CD4-positive, alpha-beta memory T cell (primary cell): ENCODE measurements at regions not wholly inside any gene's neighbourhood (a gene's known extent, or its start where the extent isn't known, plus 50 kb on each side); places are given as distances from the start of the nearest gene placed in this dataset.
"Not testable (repeated sequence)": the region's sequence is repeated elsewhere in the genome, so short reads cannot be mapped to it uniquely, and the experiment has no call there.

Source experiments
- CTCF ChIA-PET: fragments of 350-600 bp; sonication (Branson Sonifier 250); formaldehyde crosslinking; loops from one replicate; lab custom pipeline; 2021; ENCODE audit warnings: inconsistent platforms; ENCODE audit not compliant: partially characterized antibody; lab: Charles Lee
- POLR2A ChIA-PET: fragments of 350-600 bp; sonication (Branson Sonifier 250); formaldehyde crosslinking; loops from one replicate; lab custom pipeline; 2021; ENCODE audit not compliant: partially characterized antibody; lab: Charles Lee
- DNase-seq, 5 donors: peaks; one replicate each; pipeline versions ENCODE4 v3.0.0 to v3.0.0-alpha.2; 2020 to 2022; ENCODE audit warnings: mixed read lengths in 1 of 5
- H3K27ac ChIP-seq: one replicate; pipeline ENCODE4 v1.7.0; 2013; ENCODE audit warnings: low read depth, low read length
- H3K27me3 ChIP-seq: 2 replicates; pipeline ENCODE4 v1.7.0; 2013; ENCODE audit warnings: mild to moderate bottlenecking, low read length, moderate library complexity; ENCODE audit not compliant: insufficient read depth
- H3K36me3 ChIP-seq: 2 replicates; pipeline ENCODE4 v1.7.0; 2013; ENCODE audit warnings: mild to moderate bottlenecking, low read length, moderate library complexity; ENCODE audit not compliant: insufficient read depth
- H3K4me1 ChIP-seq: 2 replicates; pipeline ENCODE4 v1.7.0; 2013; ENCODE audit warnings: mild to moderate bottlenecking, low read length, moderate library complexity; ENCODE audit not compliant: insufficient read depth
- H3K4me3 ChIP-seq, 2 donors: one replicate each; pipeline ENCODE4 v1.7.0; 2013; ENCODE audit warnings: low read length in 2 of 2, mild to moderate bottlenecking in 1 of 2
- H3K9me3 ChIP-seq, 2 donors: one replicate each; pipeline ENCODE4 v1.7.0; 2013; ENCODE audit warnings: low read length in 2 of 2, control low read depth in 1 of 2; ENCODE audit not compliant: control insufficient read depth in 1 of 2
- H3K27ac Mint-ChIP-seq, 7 donors: one replicate each; pipeline ENCODE4 v1.8.0; 2020 to 2021; ENCODE audit warnings: mixed read lengths in 7 of 7, mild to moderate bottlenecking in 6 of 7, inconsistent platforms in 3 of 7, moderate library complexity in 3 of 7
- H3K27me3 Mint-ChIP-seq, 2 donors: one replicate each; pipeline ENCODE4 v1.8.0; 2020 to 2021; ENCODE audit warnings: mixed read lengths in 2 of 2
- H3K36me3 Mint-ChIP-seq, 2 donors: one replicate each; pipeline ENCODE4 v1.8.0; 2020 to 2021; ENCODE audit warnings: mixed read lengths in 2 of 2, inconsistent platforms in 1 of 2, mild to moderate bottlenecking in 1 of 2
- H3K4me1 Mint-ChIP-seq, 4 donors: one replicate each; pipeline ENCODE4 v1.8.0; 2020 to 2021; ENCODE audit warnings: mixed read lengths in 4 of 4, mild to moderate bottlenecking in 1 of 4
- H3K4me3 Mint-ChIP-seq, 8 donors: one replicate each; pipeline ENCODE4 v1.8.0; 2020 to 2021; ENCODE audit warnings: mixed read lengths in 8 of 8, mild to moderate bottlenecking in 7 of 8, moderate library complexity in 6 of 8, inconsistent platforms in 3 of 8
- H3K9me3 Mint-ChIP-seq, 8 donors: one replicate each; pipeline ENCODE4 v1.8.0; 2020 to 2021; ENCODE audit warnings: mixed read lengths in 8 of 8, mild to moderate bottlenecking in 5 of 8, inconsistent platforms in 3 of 8, moderate library complexity in 1 of 8
- intact Hi-C: fragments of 100-400 bp; cut with micrococcal nuclease; formaldehyde crosslinking; loops from one replicate; pipeline ENCODE4 v1.15.1; 2023

DNA sequence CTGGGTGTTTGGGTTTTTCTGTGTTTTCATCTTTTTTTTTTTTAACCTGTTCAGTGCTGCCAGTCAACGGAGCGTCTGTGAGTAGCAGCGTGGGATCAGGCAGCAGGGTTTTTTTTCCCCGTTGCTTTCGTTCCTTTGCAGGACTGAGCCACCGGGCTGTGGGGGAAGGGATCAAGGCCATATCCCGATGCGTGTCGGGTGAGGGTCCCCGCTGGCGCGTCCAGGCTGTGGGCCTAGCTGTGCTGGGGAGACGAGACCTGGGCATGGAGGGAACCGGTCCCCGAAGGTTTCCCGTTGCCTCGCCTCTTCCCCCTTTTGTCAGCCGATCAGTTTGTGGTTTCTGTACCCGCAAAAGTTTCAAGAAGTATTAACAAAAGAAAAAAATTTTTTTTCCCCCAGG is 218.1 kb downstream of the POTED start:
- H3K27me3 ChIP-seq, H3K36me3 ChIP-seq, H3K4me1 ChIP-seq, H3K9me3 Mint-ChIP-seq, H3K4me3 Mint-ChIP-seq, H3K9me3 ChIP-seq, intact Hi-C loops, H3K27me3 Mint-ChIP-seq, H3K4me1 Mint-ChIP-seq, POLR2A ChIA-PET, H3K36me3 Mint-ChIP-seq, H3K4me3 ChIP-seq, H3K27ac Mint-ChIP-seq, CTCF ChIA-PET, H3K27ac ChIP-seq: not testable (repeated sequence)
- DNase-seq = peak in 1 of 5 donors; percentile 29

DNA sequence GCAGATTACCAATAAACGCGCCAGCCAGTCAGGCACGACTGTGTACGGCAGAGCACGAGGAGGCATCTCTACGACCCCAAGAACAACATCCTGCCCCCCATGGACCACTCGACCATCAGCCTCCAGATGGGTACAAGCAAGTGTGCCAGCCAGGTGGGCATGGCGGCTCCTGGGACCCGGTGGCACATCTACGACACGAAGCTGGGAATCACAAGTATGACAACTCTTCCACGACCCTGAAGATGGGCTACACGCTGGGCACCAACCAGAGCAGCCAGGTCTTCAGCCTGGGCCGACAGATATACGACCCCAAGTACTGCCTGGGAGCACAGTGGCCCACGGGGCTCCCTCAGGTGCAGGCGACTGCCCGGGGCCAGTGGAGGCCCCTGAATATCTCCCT is 217.6 kb downstream of the POTED start:
- H3K4me1 ChIP-seq = no peaks in the 10 kb centered on the region
- intact Hi-C loops = no loop called here
- CTCF ChIA-PET = no interaction called here

DNA sequence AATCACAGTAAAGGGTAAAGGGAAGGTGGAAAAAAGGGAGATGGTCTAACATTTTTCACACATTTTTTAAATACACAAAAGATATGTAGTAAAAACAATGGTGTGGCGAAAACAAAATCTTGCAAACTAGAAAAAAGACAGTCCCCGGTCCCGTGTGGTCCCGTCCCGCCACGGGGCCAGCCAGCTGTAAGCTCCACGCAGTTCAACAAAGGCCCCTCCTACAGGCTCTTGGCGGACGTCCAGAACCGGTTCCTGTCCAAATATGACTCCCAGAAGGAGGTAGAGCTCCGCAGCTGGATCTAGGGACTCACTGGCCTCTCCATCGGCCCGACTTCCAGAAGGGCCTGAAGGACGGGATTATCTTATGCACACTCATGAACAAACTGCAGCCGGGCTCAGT is 216.9 kb downstream of the POTED start:
- POLR2A ChIA-PET, H3K27me3 Mint-ChIP-seq, H3K4me1 ChIP-seq, H3K27me3 ChIP-seq, H3K27ac ChIP-seq, H3K4me3 ChIP-seq, H3K9me3 Mint-ChIP-seq, intact Hi-C loops, H3K36me3 Mint-ChIP-seq, CTCF ChIA-PET, DNase-seq, H3K4me1 Mint-ChIP-seq, H3K9me3 ChIP-seq, H3K27ac Mint-ChIP-seq, H3K36me3 ChIP-seq, H3K4me3 Mint-ChIP-seq: not testable (repeated sequence)

More for the DNA sequence above, 217.6 kb downstream of the POTED start:
- H3K27me3 ChIP-seq = no peaks in the 10 kb centered on the region
- H3K9me3 ChIP-seq = no peaks in the 10 kb centered on the region
- POLR2A ChIA-PET = no interaction called here
- Mint-ChIP-seq H3K9me3 (peaks cover 0 to 3% (median 0%) of the 10 kb centered on the region in 8 donors), H3K36me3 (no peaks in the 10 kb centered on the region), H3K4me1 (no peaks in the 10 kb centered on the region), H3K27ac (no peak overlapping the region), H3K27me3 (peaks cover 0 to 2% of the 10 kb centered on the region in 2 donors), H3K4me3 (no peak overlapping the region)
- peak in 1 of 5 donors; percentile 18 for DNase-seq
- H3K27ac ChIP-seq = no peak overlapping the region
- H3K4me3 ChIP-seq = no peak overlapping the region
- H3K36me3 ChIP-seq = no peaks in the 10 kb centered on the region

DNA sequence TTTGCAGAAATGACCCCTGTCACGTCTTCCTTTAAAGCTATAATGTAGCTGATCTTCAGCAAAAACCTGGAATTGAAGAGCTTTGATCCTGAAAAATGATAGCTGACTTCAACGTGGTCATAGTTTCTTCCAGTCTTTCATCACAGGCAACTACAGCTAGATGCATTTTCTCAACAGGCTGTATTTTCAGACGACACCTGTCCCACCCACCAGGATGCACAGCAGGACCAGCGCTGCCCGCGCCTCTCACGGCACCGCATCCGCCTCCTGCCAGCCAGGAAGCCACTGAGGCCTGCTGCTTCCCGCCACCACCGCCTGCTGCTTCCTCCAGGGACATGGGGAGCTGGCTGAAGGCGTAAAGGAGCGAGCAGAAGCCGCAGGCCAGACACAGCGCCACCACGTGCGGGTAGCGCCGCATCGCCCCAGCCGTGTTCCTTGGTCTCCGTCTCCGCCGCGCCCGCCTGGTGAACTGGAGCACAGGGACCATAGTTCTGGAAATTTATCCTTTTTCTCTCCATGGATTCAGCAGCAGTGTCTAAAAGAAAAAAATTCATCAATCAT is 215.7 kb downstream of the POTED start:
- H3K27me3 Mint-ChIP-seq, H3K9me3 Mint-ChIP-seq, H3K4me1 Mint-ChIP-seq, POLR2A ChIA-PET, H3K27ac Mint-ChIP-seq, H3K36me3 Mint-ChIP-seq, H3K4me1 ChIP-seq, H3K4me3 ChIP-seq, H3K27ac ChIP-seq, intact Hi-C loops, H3K27me3 ChIP-seq, H3K36me3 ChIP-seq, CTCF ChIA-PET, H3K4me3 Mint-ChIP-seq, H3K9me3 ChIP-seq: not testable (repeated sequence)
- DNase-seq = peak in 1 of 5 donors; percentile 17

DNA sequence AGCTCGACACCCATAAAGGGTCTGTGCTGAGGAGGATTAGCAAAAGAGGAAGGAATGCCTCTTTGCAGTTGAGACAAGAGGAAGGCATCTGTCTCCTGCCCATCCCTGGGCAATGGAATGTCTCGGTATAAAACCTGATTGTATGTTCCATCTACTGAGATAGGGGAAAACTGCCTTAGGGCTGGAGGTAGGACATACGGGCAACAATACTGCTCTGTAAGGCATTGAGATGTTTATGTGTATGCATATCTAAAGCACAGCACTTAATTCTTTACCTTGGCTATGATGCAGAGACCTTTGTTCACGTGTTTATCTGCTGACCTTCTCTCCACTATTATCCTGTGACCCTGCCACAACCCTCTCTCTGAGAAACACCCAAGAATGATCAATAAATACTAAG is 210.7 kb downstream of the POTED start:
- peak in 1 of 5 donors; percentile 2 for DNase-seq
- POLR2A ChIA-PET, H3K27ac Mint-ChIP-seq, H3K36me3 Mint-ChIP-seq, H3K27me3 ChIP-seq, intact Hi-C loops, H3K36me3 ChIP-seq, CTCF ChIA-PET, H3K4me1 ChIP-seq, H3K4me3 Mint-ChIP-seq, H3K4me3 ChIP-seq, H3K27me3 Mint-ChIP-seq, H3K27ac ChIP-seq, H3K4me1 Mint-ChIP-seq, H3K9me3 Mint-ChIP-seq, H3K9me3 ChIP-seq: not testable (repeated sequence)

DNA sequence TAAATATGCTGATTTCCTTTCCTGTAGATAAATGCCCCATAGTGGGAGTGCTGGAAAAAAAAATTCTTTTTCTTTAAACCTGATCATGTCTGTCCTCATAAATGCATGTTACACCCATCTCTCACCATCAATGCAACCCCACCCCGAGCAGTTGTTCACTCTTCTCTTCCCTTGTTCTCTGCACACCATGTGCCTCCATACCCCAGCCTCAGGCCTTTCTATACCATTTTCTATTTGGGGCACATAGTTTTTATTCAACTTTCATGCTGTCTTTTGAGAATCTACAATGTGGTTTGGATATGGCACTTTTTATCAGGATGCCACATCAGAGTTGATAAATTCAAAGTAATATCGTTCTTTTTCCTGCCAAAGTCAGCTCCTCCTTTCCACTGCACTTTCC is 202.6 kb downstream of the POTED start:
- H3K27ac ChIP-seq, H3K9me3 Mint-ChIP-seq, H3K4me1 Mint-ChIP-seq, H3K27ac Mint-ChIP-seq, H3K4me3 ChIP-seq, POLR2A ChIA-PET, intact Hi-C loops, H3K4me1 ChIP-seq, H3K27me3 Mint-ChIP-seq, H3K36me3 Mint-ChIP-seq, H3K36me3 ChIP-seq, H3K9me3 ChIP-seq, H3K4me3 Mint-ChIP-seq, CTCF ChIA-PET, DNase-seq, H3K27me3 ChIP-seq: not testable (repeated sequence)

DNA sequence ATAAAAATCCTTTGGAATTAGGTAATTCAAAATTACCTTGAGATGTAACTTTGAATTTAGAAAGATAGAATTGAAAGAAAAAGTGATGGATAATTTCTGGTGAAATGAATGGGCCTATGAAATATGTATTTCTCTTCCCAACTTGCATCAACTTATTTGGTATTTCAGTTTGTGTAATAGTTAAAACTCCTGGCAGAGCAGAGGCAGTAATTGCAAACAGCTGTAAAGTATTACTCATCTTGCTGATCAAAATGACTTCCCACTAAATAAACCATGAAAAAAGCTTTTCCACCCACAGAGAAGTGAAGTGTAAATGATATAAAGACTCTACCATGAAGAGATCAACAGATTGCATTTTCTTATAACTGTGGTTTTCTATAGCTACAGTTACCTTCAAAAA is 201.0 kb downstream of the POTED start:
- H3K27me3 ChIP-seq, H3K36me3 ChIP-seq, H3K9me3 Mint-ChIP-seq, DNase-seq, H3K4me3 Mint-ChIP-seq, H3K4me1 Mint-ChIP-seq, H3K27ac ChIP-seq, H3K36me3 Mint-ChIP-seq, H3K27ac Mint-ChIP-seq, CTCF ChIA-PET, H3K4me1 ChIP-seq, H3K27me3 Mint-ChIP-seq, POLR2A ChIA-PET, intact Hi-C loops, H3K4me3 ChIP-seq, H3K9me3 ChIP-seq: not testable (repeated sequence)

DNA sequence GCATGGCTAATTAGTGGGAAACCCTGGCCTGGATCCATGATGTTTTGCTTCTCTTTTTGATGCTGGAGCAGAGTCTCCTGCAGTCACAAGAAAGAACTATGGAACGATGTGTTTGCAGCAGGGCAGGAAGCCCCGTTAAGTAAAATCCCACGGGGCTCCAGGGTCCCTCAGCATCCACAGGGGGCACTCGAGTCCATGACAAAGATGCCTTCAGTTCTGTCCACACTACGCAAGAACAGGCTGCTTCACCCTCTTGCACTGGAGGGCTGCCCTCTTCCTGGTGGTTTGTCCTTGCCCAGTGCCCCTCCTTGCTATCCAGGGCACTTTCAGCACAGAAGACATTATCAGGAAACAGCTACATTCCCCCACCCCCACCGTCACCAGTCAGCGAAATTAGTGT is 196.9 kb downstream of the POTED start:
- H3K27ac ChIP-seq, intact Hi-C loops, CTCF ChIA-PET: not testable (repeated sequence)

More for the DNA sequence above, 196.9 kb downstream of the POTED start:
- H3K9me3 ChIP-seq, H3K4me3 ChIP-seq, POLR2A ChIA-PET, DNase-seq, H3K27me3 Mint-ChIP-seq, H3K4me3 Mint-ChIP-seq, H3K27ac Mint-ChIP-seq, H3K27me3 ChIP-seq, H3K4me1 Mint-ChIP-seq, H3K9me3 Mint-ChIP-seq, H3K36me3 ChIP-seq, H3K36me3 Mint-ChIP-seq, H3K4me1 ChIP-seq: not testable (repeated sequence)
